ENCODE measurements at regions not wholly inside any gene's neighbourhood (a gene's known extent, or its start where the extent isn't known, plus 50 kb on each side); places are given as distances from the start of the nearest gene placed in this dataset.

DNA sequence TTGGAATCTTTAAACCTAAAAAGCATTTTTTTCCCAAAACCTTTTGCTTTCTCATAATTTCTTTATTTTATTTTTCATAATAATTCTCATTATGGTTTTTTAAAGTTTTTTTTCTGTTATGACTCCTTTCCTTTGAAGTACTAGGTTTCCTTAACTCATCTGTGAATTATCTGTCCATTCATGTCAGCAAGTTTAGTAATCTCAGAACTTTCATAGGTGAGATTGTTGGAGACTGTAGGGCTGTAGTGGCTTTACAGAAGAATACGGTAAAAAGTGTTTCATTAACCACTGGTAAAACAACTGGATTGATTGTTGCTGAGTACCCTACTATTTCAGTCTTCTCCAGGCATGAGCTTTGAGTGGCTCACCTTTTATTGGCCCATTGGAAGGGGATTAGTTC is 361.7 kb upstream of the PPP1R2C start:
- Mint-ChIP-seq H3K36me3 (peaks cover 0 to 5% (median 0%) of the 10 kb centered on the region in 3 donors), H3K4me3 (no peak overlapping the region), H3K27ac (no peak overlapping the region), H3K27me3 (ENCODE audit: low read depth in 3 of 3) (peaks cover 0 to 9% (median 6%) of the 10 kb centered on the region in 3 donors), H3K4me1 (no peaks in the 10 kb centered on the region), H3K9me3 (peaks cover 0 to 2% (median 0%) of the 10 kb centered on the region in 6 donors)
- DNase-seq: no peak

DNA sequence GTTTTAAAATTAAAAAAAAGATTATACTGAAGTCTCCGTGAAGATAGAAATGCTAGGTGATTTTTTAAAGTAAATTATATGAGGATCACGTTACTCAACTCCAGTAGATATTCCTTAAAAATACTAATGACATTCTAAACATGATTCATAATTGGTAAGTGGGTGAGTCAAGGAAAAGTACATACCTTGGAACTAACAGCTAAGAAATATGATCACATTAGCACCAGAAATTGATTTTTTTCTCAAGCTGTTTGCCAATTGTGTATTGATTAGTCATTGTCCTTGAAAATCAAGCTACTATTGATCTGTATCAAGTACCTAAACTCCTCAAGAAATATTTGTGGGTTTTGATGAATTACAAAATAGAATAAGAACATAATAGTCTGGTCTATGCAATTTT is 362.6 kb upstream of the PPP1R2C start:
- no peaks in the 10 kb centered on the region for H3K4me1 Mint-ChIP-seq
- no peak overlapping the region for H3K4me3 Mint-ChIP-seq
- no peak overlapping the region for H3K27ac Mint-ChIP-seq
- H3K9me3 Mint-ChIP-seq: no peaks in the 10 kb centered on the region
- no peak for DNase-seq
- H3K36me3 Mint-ChIP-seq: peaks cover 0 to 5% (median 0%) of the 10 kb centered on the region in 3 donors
- peaks cover 0 to 10% (median 6%) of the 10 kb centered on the region in 3 donors for H3K27me3 Mint-ChIP-seq (ENCODE audit: low read depth in 3 of 3)

DNA sequence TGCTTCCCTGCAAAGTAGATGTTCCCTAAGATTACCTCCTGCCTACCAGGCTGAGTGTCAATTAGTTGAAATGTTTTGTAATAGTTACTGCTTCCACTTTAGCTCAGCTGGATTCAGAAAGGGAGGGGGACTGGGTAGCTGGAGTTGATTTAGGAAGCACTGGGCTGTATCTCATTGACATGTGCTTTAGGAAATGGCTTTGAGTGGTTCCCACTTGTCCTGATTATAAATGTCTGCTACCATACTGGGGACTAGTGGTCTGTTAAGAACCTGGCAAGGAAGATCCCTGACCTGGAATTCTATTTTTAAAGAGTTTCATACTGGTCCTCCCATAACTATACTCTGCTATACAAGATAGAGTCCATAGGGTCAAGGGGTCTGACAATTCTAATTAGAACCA is 363.9 kb upstream of the PPP1R2C start:
- H3K4me3 Mint-ChIP-seq: no peak overlapping the region
- H3K4me1 Mint-ChIP-seq: no peaks in the 10 kb centered on the region
- H3K27me3 Mint-ChIP-seq (ENCODE audit: low read depth in 3 of 3): peaks cover 0 to 14% (median 4%) of the 10 kb centered on the region in 3 donors
- H3K36me3 Mint-ChIP-seq: peaks cover 0 to under 1% (median 0%) of the 10 kb centered on the region in 3 donors
- no peaks in the 10 kb centered on the region for H3K9me3 Mint-ChIP-seq
- no peak overlapping the region for H3K27ac Mint-ChIP-seq
- DNase-seq: no peak

DNA sequence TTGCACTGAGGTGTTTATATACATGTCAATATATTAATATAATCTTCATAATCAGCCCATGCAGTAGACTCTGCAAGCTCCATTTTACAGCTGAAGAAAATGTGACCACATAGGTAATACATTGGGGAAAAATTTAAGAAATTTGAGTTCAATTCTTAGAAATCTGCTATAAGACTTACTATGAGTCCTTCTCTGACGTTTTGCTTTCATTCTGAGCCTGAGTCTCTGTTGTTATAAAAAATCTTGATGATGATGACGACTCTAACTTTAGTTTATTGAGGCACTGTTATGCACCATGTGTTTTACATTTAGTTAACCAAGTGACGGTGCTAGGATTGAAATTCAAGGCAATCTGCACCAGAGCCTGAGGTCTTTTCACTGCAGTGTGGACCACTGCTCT is 370.3 kb upstream of the PPP1R2C start:
- no peak overlapping the region for H3K27ac Mint-ChIP-seq
- no peaks in the 10 kb centered on the region for H3K9me3 Mint-ChIP-seq
- peaks cover 0 to 21% (median 4%) of the 10 kb centered on the region in 3 donors for H3K27me3 Mint-ChIP-seq (ENCODE audit: low read depth in 3 of 3)
- DNase-seq: no peak
- H3K36me3 Mint-ChIP-seq: peaks cover 0 to 3% (median 0%) of the 10 kb centered on the region in 3 donors
- no peak overlapping the region for H3K4me3 Mint-ChIP-seq
- peaks cover 13 to 20% of the 10 kb centered on the region in 2 donors for H3K4me1 Mint-ChIP-seq

DNA sequence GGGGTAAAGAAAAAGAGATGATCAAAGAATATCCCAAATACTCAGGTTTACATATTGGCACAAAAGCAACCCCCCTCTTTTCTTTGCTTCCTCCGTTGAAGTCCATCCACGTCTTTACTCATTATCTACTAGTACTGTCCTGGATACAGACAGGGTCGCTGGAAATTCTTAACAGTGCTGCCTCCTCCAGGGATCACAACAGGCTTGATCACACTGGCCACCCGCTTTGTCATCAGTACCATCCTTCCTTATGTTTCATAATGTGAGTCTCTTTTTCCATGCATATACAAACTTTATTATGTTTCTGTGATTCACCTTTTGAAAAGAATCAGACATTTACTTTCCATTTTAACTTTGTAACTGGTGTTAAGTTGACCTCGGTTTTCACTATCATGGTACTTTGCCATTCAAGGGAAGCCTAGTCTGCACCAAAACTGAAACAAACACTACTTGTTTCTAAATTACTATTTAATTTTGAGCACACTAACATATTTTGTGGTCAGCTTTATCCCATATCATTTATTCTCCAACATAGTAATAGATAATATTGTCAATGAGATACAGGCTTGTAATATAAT is 387.5 kb upstream of the PPP1R2C start:
- peaks cover 0 to 3% (median 3%) of the 10 kb centered on the region in 3 donors for H3K27me3 Mint-ChIP-seq (ENCODE audit: low read depth in 3 of 3)
- no peak for DNase-seq
- H3K9me3 Mint-ChIP-seq: no peaks in the 10 kb centered on the region
- no peaks in the 10 kb centered on the region for H3K36me3 Mint-ChIP-seq
- H3K4me3 Mint-ChIP-seq: no peak overlapping the region
- peak overlapping the region in 1 of 6 donors; percentile 67 for H3K27ac Mint-ChIP-seq
- peaks cover 0 to 7% of the 10 kb centered on the region in 2 donors for H3K4me1 Mint-ChIP-seq

DNA sequence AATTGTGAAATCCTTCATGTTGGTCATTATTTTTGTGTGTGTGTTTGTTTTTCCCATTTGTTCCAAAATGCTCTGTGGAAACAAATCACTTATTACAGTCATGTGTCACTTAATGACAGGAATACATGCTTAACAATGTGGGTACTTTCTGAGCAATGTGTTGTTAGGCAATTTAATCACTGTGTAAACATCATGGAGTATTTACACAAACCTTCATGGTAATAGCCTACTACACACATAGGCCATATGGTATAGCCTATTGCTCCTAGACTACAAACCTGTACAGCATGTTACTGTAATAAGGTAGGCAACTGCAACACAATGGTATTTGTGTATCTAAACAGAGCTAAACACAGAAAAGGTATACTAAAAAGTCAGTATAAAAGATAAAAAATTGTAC is 388.9 kb upstream of the PPP1R2C start:
- no peak for DNase-seq
- Mint-ChIP-seq H3K4me1 (peaks cover 0 to 7% of the 10 kb centered on the region in 2 donors), H3K4me3 (no peak overlapping the region), H3K27ac (no peak overlapping the region), H3K36me3 (no peaks in the 10 kb centered on the region), H3K9me3 (no peaks in the 10 kb centered on the region), H3K27me3 (ENCODE audit: low read depth in 3 of 3) (peaks cover 0 to 3% (median 3%) of the 10 kb centered on the region in 3 donors)

DNA sequence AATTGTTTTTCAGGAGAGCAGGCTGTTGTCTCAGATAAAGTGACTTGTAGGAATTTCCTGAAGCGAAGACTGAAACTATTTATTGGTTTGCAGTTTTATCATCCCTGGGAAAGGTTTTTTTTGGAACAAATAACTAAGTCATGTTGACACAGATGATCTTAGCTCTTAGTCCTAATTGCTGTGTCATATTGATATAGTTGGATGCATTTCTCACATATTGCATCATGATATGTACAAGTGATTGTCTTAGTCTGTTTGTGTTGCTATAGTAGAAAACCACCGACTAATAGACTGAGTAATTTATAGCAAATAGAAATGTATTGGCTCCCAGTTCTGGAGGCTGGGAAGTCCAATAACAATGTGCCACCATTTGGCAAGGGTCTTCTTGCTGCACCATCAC is 397.5 kb upstream of the PPP1R2C start:
- H3K4me3 Mint-ChIP-seq: no peak overlapping the region
- H3K36me3 Mint-ChIP-seq: no peaks in the 10 kb centered on the region
- H3K27me3 Mint-ChIP-seq (ENCODE audit: low read depth in 3 of 3): no peaks in the 10 kb centered on the region
- H3K4me1 Mint-ChIP-seq: no peaks in the 10 kb centered on the region
- H3K27ac Mint-ChIP-seq: no peak overlapping the region
- no peaks in the 10 kb centered on the region for H3K9me3 Mint-ChIP-seq
- DNase-seq: no peak

DNA sequence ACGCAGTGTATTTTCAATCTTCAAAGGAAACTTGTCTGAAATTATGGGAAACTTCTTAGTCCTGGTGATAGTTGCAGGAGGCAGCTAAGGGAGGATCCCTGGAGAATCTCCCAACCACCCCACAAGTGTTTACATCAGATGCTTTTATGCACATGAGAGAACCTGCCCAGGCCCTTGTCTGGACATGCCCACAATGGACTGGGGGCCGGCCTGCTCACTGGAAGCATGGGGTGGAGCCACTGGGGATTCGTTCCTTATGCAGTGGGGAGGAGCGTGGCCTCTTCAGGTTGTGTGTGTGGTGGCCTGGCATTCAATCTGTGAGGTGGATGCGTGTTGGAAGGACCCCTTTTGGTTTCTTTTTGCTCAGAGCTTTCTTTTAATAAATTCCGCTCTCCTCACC is 398.7 kb upstream of the PPP1R2C start:
- no peaks in the 10 kb centered on the region for H3K4me1 Mint-ChIP-seq
- DNase-seq: no peak
- no peak overlapping the region for H3K27ac Mint-ChIP-seq
- H3K36me3 Mint-ChIP-seq: no peaks in the 10 kb centered on the region
- peaks cover 0 to 6% (median 0%) of the 10 kb centered on the region in 3 donors for H3K27me3 Mint-ChIP-seq (ENCODE audit: low read depth in 3 of 3)
- no peaks in the 10 kb centered on the region for H3K9me3 Mint-ChIP-seq
- no peak overlapping the region for H3K4me3 Mint-ChIP-seq

DNA sequence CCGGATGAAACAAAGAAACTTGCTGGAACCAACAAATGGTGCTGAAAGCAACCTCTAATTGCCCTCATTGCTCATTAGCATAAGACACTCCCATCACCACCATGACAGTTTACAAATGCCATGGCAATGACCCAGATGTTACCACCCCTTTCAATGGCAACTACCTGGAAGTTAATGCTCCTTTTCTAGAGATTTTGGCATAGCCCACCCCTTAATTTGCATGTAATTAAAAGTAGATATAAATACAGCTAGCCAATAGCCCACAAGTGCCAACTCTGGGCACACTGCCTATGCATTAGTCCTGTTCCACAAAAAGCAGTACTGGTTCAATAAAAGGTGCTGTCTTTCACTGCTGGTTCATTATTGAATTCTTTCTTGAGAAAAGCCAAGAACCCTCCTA is 410.3 kb upstream of the PPP1R2C start:
- no peaks in the 10 kb centered on the region for H3K9me3 Mint-ChIP-seq
- H3K27ac Mint-ChIP-seq: no peak overlapping the region
- peaks cover 0 to 9% (median 1%) of the 10 kb centered on the region in 3 donors for H3K27me3 Mint-ChIP-seq (ENCODE audit: low read depth in 3 of 3)

DNA sequence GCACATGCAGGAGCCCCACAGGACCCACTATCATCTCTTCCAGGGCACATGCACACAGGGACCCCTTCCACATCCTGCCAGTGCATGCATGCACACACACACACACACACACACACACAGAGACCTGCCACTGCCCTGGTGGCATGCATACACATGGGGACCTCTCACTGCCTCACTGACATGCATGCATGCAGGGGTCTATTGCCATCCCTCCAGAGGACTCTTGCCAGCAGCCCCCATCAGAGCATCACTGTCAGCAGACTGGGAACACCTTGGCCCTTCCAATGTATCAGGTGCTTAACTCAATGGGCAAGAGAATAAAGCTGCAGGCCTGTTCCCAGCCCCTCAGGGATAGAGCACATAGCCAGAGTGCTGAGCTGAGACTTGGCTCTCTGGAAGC is 433.6 kb upstream of the PPP1R2C start:
- Mint-ChIP-seq H3K9me3 (peaks cover 0 to 15% (median 4%) of the 10 kb centered on the region in 6 donors), H3K36me3 (no peaks in the 10 kb centered on the region), H3K4me3 (no peak overlapping the region), H3K27me3 (ENCODE audit: low read depth in 3 of 3) (peaks cover 1 to 7% (median 2%) of the 10 kb centered on the region in 3 donors), H3K4me1 (no peaks in the 10 kb centered on the region), H3K27ac (no peak overlapping the region)
- DNase-seq: peak in 1 of 3 donors; percentile 0

More for the DNA sequence above, 410.3 kb upstream of the PPP1R2C start:
- H3K4me1 Mint-ChIP-seq: no peaks in the 10 kb centered on the region
- no peak overlapping the region for H3K4me3 Mint-ChIP-seq
- H3K36me3 Mint-ChIP-seq: no peaks in the 10 kb centered on the region
- no peak for DNase-seq

DNA sequence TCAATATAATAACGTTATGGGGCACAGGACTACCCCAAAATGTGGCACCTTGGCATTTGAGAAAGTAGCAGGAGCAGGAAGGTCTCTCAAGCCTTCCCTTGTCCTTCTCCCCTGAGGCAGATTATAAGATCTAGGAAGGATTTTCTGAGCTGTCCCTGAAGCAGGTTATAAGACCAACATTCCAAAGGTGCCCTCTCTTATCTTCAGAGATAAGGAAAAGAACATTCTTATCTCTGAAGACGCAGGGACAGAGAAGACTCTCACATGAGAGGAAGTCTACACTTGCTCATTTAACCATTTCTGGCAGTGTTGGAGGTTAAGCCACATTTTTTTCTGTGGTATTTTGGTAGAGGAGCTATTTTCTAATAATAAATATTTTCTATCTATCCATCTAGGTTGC is 437.9 kb upstream of the MAOA start:
- H3K4me1 Mint-ChIP-seq: no peaks in the 10 kb centered on the region
- no peak for DNase-seq
- H3K36me3 Mint-ChIP-seq: no peaks in the 10 kb centered on the region
- no peak overlapping the region for H3K4me3 Mint-ChIP-seq
- H3K27me3 Mint-ChIP-seq (ENCODE audit: low read depth in 3 of 3): peaks cover 1 to 7% (median 1%) of the 10 kb centered on the region in 3 donors
- H3K27ac Mint-ChIP-seq: no peak overlapping the region
- peaks cover 0 to 13% (median 2%) of the 10 kb centered on the region in 6 donors for H3K9me3 Mint-ChIP-seq

DNA sequence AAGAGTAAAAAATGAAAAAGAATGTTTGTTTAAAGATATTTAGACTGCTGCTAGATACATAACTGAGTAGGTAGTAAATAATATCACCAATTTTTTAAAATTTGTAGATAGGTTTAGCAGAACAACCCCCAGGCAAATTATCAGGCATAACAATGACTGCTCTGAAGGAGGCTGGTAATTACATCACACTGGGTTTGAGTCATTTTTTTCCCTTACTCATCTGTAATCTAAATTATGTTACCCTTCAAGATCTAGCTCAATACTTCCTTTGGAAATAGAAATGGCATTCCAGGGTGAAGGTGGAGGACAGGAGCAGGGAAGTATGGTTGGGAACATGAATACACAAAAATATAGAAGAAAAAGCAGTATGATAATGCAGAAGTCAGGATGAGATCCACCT is 431.6 kb upstream of the MAOA start:
- no peaks in the 10 kb centered on the region for H3K9me3 Mint-ChIP-seq
- no peaks in the 10 kb centered on the region for H3K4me1 Mint-ChIP-seq
- H3K27ac Mint-ChIP-seq: no peak overlapping the region
- no peak for DNase-seq
- H3K36me3 Mint-ChIP-seq: no peaks in the 10 kb centered on the region
- H3K4me3 Mint-ChIP-seq: no peak overlapping the region
- H3K27me3 Mint-ChIP-seq (ENCODE audit: low read depth in 3 of 3): peaks cover 2 to 11% (median 5%) of the 10 kb centered on the region in 3 donors

DNA sequence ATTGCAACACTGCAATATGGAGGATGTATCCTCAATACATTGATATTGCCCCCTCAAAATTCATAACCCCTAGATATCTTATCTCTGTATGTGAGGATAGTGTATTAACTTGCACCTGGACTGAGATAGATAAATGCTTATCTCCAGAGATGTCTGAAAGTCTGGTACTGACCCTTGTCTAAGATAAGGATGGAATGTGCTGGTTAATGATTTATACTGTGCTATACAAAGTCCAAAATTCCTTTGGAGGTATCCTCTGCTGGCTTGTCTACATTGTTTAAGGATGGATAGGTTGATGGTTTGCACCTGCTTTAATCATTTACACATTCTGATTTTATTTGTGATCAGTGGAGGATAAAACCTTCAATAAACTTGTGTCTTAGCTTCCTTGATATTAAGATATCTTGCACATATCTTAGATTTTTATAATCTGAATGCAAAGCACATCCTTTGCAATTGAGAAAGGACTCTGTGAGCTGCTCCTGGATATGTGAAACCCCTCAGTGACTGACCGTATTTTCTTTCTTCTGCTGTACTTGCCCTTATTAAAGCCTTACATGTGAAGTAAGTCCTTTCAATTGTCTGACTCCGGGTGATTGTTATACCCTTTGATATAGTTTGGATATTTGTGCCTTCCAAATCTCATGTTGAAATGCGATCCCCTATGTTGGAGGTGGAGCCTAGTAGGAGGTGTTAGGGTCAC is 430.3 kb upstream of the MAOA start:
- Mint-ChIP-seq H3K36me3 (no peaks in the 10 kb centered on the region), H3K4me1 (no peaks in the 10 kb centered on the region), H3K27ac (no peak overlapping the region), H3K4me3 (no peak overlapping the region), H3K9me3 (no peaks in the 10 kb centered on the region), H3K27me3 (ENCODE audit: low read depth in 3 of 3) (peaks cover 2 to 11% (median 2%) of the 10 kb centered on the region in 3 donors)
- DNase-seq: no peak

DNA sequence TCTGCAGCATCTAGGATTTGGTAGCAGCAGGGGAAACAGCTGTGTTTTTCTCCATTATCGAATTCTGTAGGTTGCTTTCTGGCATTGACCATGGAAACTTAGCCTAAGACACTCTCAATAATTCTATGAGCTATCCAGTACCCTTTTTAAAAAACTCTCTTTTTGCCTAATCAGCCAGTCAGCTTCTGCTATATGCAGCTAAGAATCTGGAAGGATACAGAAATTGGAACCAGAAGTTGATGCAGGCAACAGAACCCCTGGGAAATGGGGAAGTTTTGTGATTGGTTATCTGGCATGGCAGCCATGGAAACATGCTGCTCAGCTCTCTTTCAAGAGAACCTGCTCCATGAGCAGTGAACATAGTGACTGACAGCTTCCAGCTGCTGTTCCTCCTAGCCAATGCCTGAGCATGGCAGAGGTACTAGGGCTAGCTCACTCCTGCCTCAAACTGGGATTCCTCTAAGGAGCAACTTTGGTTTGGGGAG is 417.6 kb upstream of the MAOA start:
- Mint-ChIP-seq H3K27me3 (ENCODE audit: low read depth in 3 of 3) (no peaks in the 10 kb centered on the region), H3K27ac (no peak overlapping the region), H3K9me3 (no peaks in the 10 kb centered on the region), H3K4me3 (no peak overlapping the region), H3K36me3 (no peaks in the 10 kb centered on the region), H3K4me1 (no peaks in the 10 kb centered on the region)
- DNase-seq: no peak

Data from immature natural killer cell (primary cell).